B cell (primary cell): ENCODE measurements at regions not wholly inside any gene's neighbourhood (a gene's known extent, or its start where the extent isn't known, plus 50 kb on each side); places are given as distances from the start of the nearest gene placed in this dataset.

ENCODE experiments used
- EZH2 ChIP-seq: IDR thresholded peaks from 2 replicates; pipeline ENCODE4 v1.6.1; 2012; ENCODE audit warnings: borderline replicate concordance, low read depth, mild to moderate bottlenecking, moderate library complexity, low read length; ENCODE audit not compliant: insufficient read depth, poor library complexity, severe bottlenecking
- TF ChIP-seq, protein P1 (sequence below): fragments of 200-600 bp; IDR thresholded peaks from one replicate; pipeline ENCODE4 v1.8.0; 2022; ENCODE audit warnings: antibody characterized with exemption, mild to moderate bottlenecking

DNA sequence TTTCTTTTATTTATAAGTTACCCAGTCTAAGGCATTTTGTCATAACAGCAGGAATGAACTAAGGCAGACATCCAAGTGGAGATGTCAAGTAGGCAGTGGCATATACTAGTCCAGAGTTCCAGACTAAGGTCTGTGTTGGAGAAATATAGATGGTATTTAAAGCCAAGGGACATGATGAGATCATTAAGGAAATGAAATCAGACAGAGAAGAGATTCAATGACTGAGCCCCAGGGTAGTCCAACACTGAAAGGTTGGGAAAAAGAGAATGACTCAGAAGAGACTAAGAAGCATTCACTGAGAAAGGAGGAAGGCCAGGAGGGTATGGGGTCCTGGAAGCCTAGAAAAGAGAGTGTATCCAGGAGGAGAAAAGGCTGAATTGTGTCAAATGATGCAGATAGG, 442.2 kb upstream of the CCDC196 start:
- TF ChIP-seq EZH2: no peak
- TF ChIP-seq, protein P1, sequence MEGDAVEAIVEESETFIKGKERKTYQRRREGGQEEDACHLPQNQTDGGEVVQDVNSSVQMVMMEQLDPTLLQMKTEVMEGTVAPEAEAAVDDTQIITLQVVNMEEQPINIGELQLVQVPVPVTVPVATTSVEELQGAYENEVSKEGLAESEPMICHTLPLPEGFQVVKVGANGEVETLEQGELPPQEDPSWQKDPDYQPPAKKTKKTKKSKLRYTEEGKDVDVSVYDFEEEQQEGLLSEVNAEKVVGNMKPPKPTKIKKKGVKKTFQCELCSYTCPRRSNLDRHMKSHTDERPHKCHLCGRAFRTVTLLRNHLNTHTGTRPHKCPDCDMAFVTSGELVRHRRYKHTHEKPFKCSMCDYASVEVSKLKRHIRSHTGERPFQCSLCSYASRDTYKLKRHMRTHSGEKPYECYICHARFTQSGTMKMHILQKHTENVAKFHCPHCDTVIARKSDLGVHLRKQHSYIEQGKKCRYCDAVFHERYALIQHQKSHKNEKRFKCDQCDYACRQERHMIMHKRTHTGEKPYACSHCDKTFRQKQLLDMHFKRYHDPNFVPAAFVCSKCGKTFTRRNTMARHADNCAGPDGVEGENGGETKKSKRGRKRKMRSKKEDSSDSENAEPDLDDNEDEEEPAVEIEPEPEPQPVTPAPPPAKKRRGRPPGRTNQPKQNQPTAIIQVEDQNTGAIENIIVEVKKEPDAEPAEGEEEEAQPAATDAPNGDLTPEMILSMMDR: no peak
